GM19467 (cell line): ENCODE measurements at regions not wholly inside any gene's neighbourhood (a gene's known extent, or its start where the extent isn't known, plus 50 kb on each side); places are given as distances from the start of the nearest gene placed in this dataset.

ENCODE experiments used
- ATAC-seq: cut with Tn5 transposase; IDR thresholded peaks from one replicate; pipeline ENCODE4 v1.9.1; 2021; ENCODE audit warnings: mild to moderate bottlenecking, moderate library complexity; ENCODE audit not compliant: unreplicated experiment

- no peak for ATAC-seq
Observed at GRCh38 chr9:108311745-108312144, 544.0 kb downstream of the ACTL7B start.

GRCh38 chr9:108310202-108310601 is 545.6 kb downstream of the ACTL7B start:
- no peak for ATAC-seq

GRCh38 chr9:108300306-108301287 is 555.2 kb downstream of the ACTL7B start:
- ATAC-seq, result no peak

GRCh38 chr9:108297073-108297472 is 558.7 kb downstream of the ACTL7B start:
- ATAC-seq, result no peak

- ATAC-seq, result no peak
Observed at GRCh38 chr9:108296056-108296455, 559.7 kb downstream of the ACTL7B start.

- ATAC-seq, result no peak
Observed at GRCh38 chr9:108291586-108291932, 564.2 kb downstream of the ACTL7B start.

- no peak for ATAC-seq
Observed at GRCh38 chr9:108290839-108291585, 564.8 kb downstream of the ACTL7B start.

GRCh38 chr9:108286638-108287206 is 569.1 kb downstream of the ACTL7B start:
- ATAC-seq, result no peak

GRCh38 chr9:108283696-108284095 is 572.1 kb downstream of the ACTL7B start:
- no peak for ATAC-seq

GRCh38 chr9:108282872-108283271 is 572.9 kb downstream of the ACTL7B start:
- ATAC-seq, result no peak

GRCh38 chr9:108281696-108282095 is 574.1 kb downstream of the ACTL7B start:
- no peak for ATAC-seq

- ATAC-seq, result no peak
Observed at GRCh38 chr9:108278341-108278740, 577.4 kb downstream of the ACTL7B start.

- ATAC-seq, result no peak
Observed at GRCh38 chr9:108277216-108277615, 578.6 kb downstream of the ACTL7B start.

- no peak for ATAC-seq
Observed at GRCh38 chr9:108275906-108276305, 579.9 kb downstream of the ACTL7B start.

GRCh38 chr9:108274971-108275370 is 580.8 kb downstream of the ACTL7B start:
- no peak for ATAC-seq

GRCh38 chr9:108273988-108274387 is 581.8 kb downstream of the ACTL7B start:
- ATAC-seq, result no peak

GRCh38 chr9:108272349-108272899 is 583.4 kb downstream of the ACTL7B start:
- no peak for ATAC-seq

- ATAC-seq, result no peak
Observed at GRCh38 chr9:108271646-108272348, 584.0 kb downstream of the ACTL7B start.

GRCh38 chr9:108271236-108271635 is 584.5 kb downstream of the ACTL7B start:
- no peak for ATAC-seq

GRCh38 chr9:108270561-108270960 is 585.2 kb downstream of the ACTL7B start:
- ATAC-seq, result no peak

GRCh38 chr9:108270051-108270450 is 585.7 kb downstream of the ACTL7B start:
- no peak for ATAC-seq
